PC-3 (cell line): ENCODE measurements at regions not wholly inside any gene's neighbourhood (a gene's known extent, or its start where the extent isn't known, plus 50 kb on each side); places are given as distances from the start of the nearest gene placed in this dataset.

Source experiments
- ATAC-seq: fragments of 200-7000 bp; cut with Tn5 transposase; 2 replicates; pipeline ENCODE4 v1.9.1; 2020; ENCODE audit warnings: mild to moderate bottlenecking, moderate library complexity
- BruUV-seq: library from RNA; stranded (reverse); fragments of 400-500 nt; replicated peaks from 2 replicates; lab custom pipeline; 2021; lab: Mats Ljungman, UMichigan
- CTCF ChIA-PET: fragments of 300-600 bp; sonication (Branson Sonifier 250); formaldehyde crosslinking; loops from one replicate; lab custom pipeline; 2022; ENCODE audit warnings: antibody characterized with exemption; lab: Charles Lee
- POLR2A ChIA-PET: fragments of 300-600 bp; sonication (Branson Sonifier 250); formaldehyde crosslinking; loops from one replicate; lab custom pipeline; 2022; ENCODE audit warnings: antibody characterized with exemption; ENCODE audit not compliant: unreplicated experiment; lab: Charles Lee
- DNase-seq: peaks from one replicate; pipeline ENCODE4 v3.0.0-alpha.2; 2015
- H2AFZ ChIP-seq: fragments of 300-600 bp; sonication (generic); 2 replicates; pipeline ENCODE4 v1.6.0; 2016; ENCODE audit warnings: antibody characterized with exemption, low read length
- H3F3A ChIP-seq: fragments of 300-600 bp; sonication (generic); one replicate; pipeline ENCODE4 v1.6.0; 2017; ENCODE audit warnings: antibody characterized with exemption, low read length, control low read depth, mild to moderate bottlenecking; ENCODE audit not compliant: unreplicated experiment
- H3K27ac ChIP-seq: fragments of 300-600 bp; sonication (generic); 2 replicates; pipeline ENCODE4 v1.5.1; 2016; ENCODE audit warnings: mild to moderate bottlenecking, low read length
- H3K27me3 ChIP-seq: fragments of 300-600 bp; sonication (generic); 2 replicates; pipeline ENCODE4 v1.6.1; 2016; ENCODE audit warnings: low read length, mixed read lengths
- H3K36me3 ChIP-seq: fragments of 300-600 bp; sonication (generic); 2 replicates; pipeline ENCODE4 v1.6.1; 2016; ENCODE audit warnings: low read depth, mixed run types, low read length, mixed read lengths
- H3K4me1 ChIP-seq: fragments of 300-600 bp; sonication (generic); 2 replicates; pipeline ENCODE4 v1.5.1; 2016; ENCODE audit warnings: low read length; ENCODE audit not compliant: insufficient read depth
- H3K4me2 ChIP-seq: fragments of 300-600 bp; sonication (generic); 2 replicates; pipeline ENCODE4 v1.6.0; 2016; ENCODE audit warnings: low read length
- H3K4me3 ChIP-seq: fragments of 300-600 bp; sonication (generic); 2 replicates; pipeline ENCODE4 v1.5.1; 2016; ENCODE audit warnings: mild to moderate bottlenecking, low read length, mixed read lengths
- H3K79me2 ChIP-seq: fragments of 300-600 bp; sonication (generic); 2 replicates; pipeline ENCODE4 v1.6.1; 2017; ENCODE audit warnings: low read length, mixed read lengths
- H3K9ac ChIP-seq: fragments of 300-600 bp; sonication (generic); 2 replicates; pipeline ENCODE4 v1.6.0; 2016; ENCODE audit warnings: mild to moderate bottlenecking, low read length
- H3K9me2 ChIP-seq: fragments of 300-600 bp; sonication (generic); replicated peaks from 2 replicates; pipeline ENCODE4 v1.6.1; 2016; ENCODE audit warnings: mixed run types, low read length, mixed read lengths
- H3K9me3 ChIP-seq: fragments of 300-600 bp; sonication (generic); 2 replicates; pipeline ENCODE4 v1.6.1; 2016; ENCODE audit warnings: low read length, mixed read lengths
- H4K20me1 ChIP-seq: fragments of 300-600 bp; sonication (generic); 2 replicates; pipeline ENCODE4 v1.6.1; 2016; ENCODE audit warnings: low read length, mixed read lengths
- CTCF ChIP-seq: fragments of 300-600 bp; sonication (generic); conservative IDR thresholded peaks from 2 replicates; pipeline ENCODE4 v1.5.1; 2017; ENCODE audit warnings: antibody characterized with exemption, low read depth, mild to moderate bottlenecking, low read length
- EZH2 ChIP-seq: fragments of 300-600 bp; sonication (generic); IDR thresholded peaks from one replicate; pipeline ENCODE4 v1.6.1; 2017; ENCODE audit warnings: antibody characterized with exemption, mild to moderate bottlenecking, low read length; ENCODE audit not compliant: unreplicated experiment
- EZH2phosphoT487 ChIP-seq: fragments of 300-600 bp; sonication (generic); IDR thresholded peaks from 2 replicates; pipeline ENCODE4 v1.6.1; 2018; ENCODE audit warnings: mild to moderate bottlenecking, antibody characterized with exemption, low read length, borderline replicate concordance
- intact Hi-C: fragments of 100-400 bp; cut with micrococcal nuclease; formaldehyde crosslinking; loops from 2 replicates; pipeline ENCODE4 v1.9.0; 2023

DNA sequence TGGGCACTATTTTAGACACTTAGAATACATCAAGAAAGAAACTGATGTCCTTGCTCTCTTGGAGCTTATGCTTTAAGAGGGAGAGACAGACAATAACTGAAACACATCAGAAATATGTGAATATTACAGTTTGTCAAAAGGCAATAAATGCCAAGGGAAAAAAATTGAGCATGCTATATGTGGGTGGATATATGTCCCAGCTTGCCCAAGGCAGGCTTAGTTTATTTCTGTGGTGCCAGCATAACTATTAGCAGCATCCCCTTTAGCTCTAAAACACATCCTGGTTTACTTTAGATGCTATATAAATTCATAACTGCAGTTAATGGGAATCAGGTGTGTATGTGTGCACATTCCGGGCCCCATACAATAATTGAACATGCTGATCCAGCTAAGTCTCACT, 191.2 kb upstream of the PDZRN3 start:
- Histone ChIP-seq H3K79me2 (no peaks in the 10 kb centered on the region), H3K27ac (no peak overlapping the region), H3K9me3 (peaks cover 29% of the 10 kb centered on the region), H4K20me1 (no peaks in the 10 kb centered on the region), H3K4me2 (no peak overlapping the region), H3F3A (no peaks in the 10 kb centered on the region), H3K36me3 (no peaks in the 10 kb centered on the region), H3K4me1 (no peaks in the 10 kb centered on the region), H3K9me2 (no peaks in the 10 kb centered on the region), H3K4me3 (no peak overlapping the region), H3K27me3 (no peaks in the 10 kb centered on the region), H2AFZ (no peak overlapping the region), H3K9ac (no peak overlapping the region)
- intact Hi-C loops, result no loop called here
- ATAC-seq (no peak), DNase-seq (no peak)
- no peak for TF ChIP-seq EZH2phosphoT487
- no peak for TF ChIP-seq CTCF
- no peak for TF ChIP-seq EZH2
- POLR2A ChIA-PET, result no interaction called here
- no TSS peak for BruUV-seq
- CTCF ChIA-PET, result no interaction called here

DNA sequence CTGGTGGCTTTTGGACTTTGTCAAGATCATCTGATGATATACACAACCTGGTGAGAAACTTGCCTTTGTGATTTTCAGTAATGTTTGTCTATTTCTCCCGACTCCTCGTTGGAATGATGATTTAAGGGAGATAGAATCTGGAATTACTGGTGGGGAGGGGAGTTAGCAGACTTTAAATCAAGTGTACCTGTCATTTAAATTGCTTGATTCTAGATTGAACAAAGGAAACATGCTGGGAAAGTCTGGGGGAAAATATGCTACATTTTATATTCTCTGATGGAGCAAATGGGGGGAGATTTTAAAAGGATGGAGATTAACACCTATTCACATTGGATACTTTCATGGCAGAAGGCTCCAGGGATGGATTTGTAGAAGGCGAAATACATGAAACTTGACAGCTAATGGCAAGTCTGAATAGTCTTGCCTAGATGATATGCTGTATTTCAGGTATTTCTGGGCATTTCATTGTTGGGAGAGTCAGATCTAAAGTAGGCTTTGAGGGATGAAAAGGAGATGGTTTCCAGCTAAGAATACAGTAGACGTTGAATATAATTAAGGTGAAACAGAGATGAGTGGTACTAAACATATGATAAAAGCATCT, 189.1 kb upstream of the PDZRN3 start:
- H3F3A ChIP-seq, result no peaks in the 10 kb centered on the region
- H3K27ac ChIP-seq, result no peak overlapping the region
- H3K9ac ChIP-seq, result no peak overlapping the region
- BruUV-seq, result no TSS peak
- no peak overlapping the region for H3K4me2 ChIP-seq
- H3K9me2 ChIP-seq, result no peaks in the 10 kb centered on the region
- TF ChIP-seq EZH2phosphoT487 (no peak), EZH2 (no peak), CTCF (no peak)
- intact Hi-C loops, result no loop called here
- no peaks in the 10 kb centered on the region for H3K4me1 ChIP-seq
- H4K20me1 ChIP-seq, result no peaks in the 10 kb centered on the region
- no peak overlapping the region for H2AFZ ChIP-seq
- H3K27me3 ChIP-seq, result no peaks in the 10 kb centered on the region
- ChIA-PET CTCF (no interaction called here), POLR2A (no interaction called here)
- no peaks in the 10 kb centered on the region for H3K79me2 ChIP-seq
- H3K4me3 ChIP-seq, result no peak overlapping the region
- ATAC-seq (no peak), DNase-seq (no peak)
- no peaks in the 10 kb centered on the region for H3K36me3 ChIP-seq
- peaks cover 22% of the 10 kb centered on the region; the same call in 1 of the 2 replicates for H3K9me3 ChIP-seq

GRCh38 chr3:73813291-73813690, 188.6 kb upstream of the PDZRN3 start:
- H3K4me2 ChIP-seq, result no peak overlapping the region
- CTCF ChIA-PET, result no interaction called here

More at GRCh38 chr3:73813291-73813690, 188.6 kb upstream of the PDZRN3 start:
- POLR2A ChIA-PET, result no interaction called here
- no peak overlapping the region for H3K4me3 ChIP-seq
- intact Hi-C loops, result no loop called here
- peaks cover 22% of the 10 kb centered on the region; the same call in 1 of the 2 replicates for H3K9me3 ChIP-seq
- H3K4me1 ChIP-seq, result no peaks in the 10 kb centered on the region
- H3K36me3 ChIP-seq, result no peaks in the 10 kb centered on the region
- ATAC-seq (no peak), DNase-seq (no peak)
- no peak overlapping the region for H3K27ac ChIP-seq
- no peaks in the 10 kb centered on the region for H3K27me3 ChIP-seq
- TF ChIP-seq EZH2phosphoT487 (no peak), CTCF (no peak), EZH2 (no peak)
- no peaks in the 10 kb centered on the region for H3F3A ChIP-seq
- no peaks in the 10 kb centered on the region for H3K79me2 ChIP-seq
- H4K20me1 ChIP-seq, result no peaks in the 10 kb centered on the region
- no TSS peak for BruUV-seq
- H2AFZ ChIP-seq, result no peak overlapping the region
- H3K9me2 ChIP-seq, result no peaks in the 10 kb centered on the region
- H3K9ac ChIP-seq, result no peak overlapping the region
